ENCODE measurements at regions not wholly inside any gene's neighbourhood (a gene's known extent, or its start where the extent isn't known, plus 50 kb on each side); places are given as distances from the start of the nearest gene placed in this dataset.

DNA sequence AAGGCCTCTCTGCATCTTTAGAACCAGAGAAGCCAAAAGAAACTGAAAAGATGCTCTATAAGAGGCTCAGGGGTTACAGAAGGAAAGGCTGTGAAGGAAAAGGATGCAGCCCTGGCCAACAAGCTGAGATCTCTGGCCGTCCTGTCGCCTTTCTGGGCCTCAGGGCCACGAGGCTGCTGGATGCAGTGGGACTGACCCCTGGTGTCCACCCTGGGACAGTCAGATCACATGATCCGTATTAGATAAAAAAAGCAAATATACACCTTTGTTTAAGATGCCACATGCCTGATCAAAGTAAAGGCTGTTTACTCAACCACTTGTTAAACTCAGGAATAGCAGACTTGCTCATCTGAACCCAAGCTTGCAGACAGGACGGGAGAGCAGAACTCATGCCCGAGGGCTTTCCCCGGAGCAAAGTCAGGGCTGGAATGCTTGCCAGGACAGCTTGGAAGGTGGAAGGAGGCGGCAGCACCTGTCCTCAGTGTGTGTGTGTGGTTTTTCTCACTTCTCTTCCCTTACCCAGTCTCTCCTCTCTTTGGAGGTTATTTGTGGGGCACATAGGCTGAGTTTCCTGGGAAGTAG, 206.5 kb upstream of the TSHZ3 start:
- TF ChIP-seq TEAD4 (IDR thresholded peaks at IDR 0.05) = no peak
- TF ChIP-seq, protein P1, sequence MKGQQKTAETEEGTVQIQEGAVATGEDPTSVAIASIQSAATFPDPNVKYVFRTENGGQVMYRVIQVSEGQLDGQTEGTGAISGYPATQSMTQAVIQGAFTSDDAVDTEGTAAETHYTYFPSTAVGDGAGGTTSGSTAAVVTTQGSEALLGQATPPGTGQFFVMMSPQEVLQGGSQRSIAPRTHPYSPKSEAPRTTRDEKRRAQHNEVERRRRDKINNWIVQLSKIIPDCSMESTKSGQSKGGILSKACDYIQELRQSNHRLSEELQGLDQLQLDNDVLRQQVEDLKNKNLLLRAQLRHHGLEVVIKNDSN (IDR thresholded peaks at IDR 0.05) = no peak
- TF ChIP-seq YY1 (IDR thresholded peaks at IDR 0.05; ENCODE audit: low read depth) = no peak
- TF ChIP-seq, protein P2, sequence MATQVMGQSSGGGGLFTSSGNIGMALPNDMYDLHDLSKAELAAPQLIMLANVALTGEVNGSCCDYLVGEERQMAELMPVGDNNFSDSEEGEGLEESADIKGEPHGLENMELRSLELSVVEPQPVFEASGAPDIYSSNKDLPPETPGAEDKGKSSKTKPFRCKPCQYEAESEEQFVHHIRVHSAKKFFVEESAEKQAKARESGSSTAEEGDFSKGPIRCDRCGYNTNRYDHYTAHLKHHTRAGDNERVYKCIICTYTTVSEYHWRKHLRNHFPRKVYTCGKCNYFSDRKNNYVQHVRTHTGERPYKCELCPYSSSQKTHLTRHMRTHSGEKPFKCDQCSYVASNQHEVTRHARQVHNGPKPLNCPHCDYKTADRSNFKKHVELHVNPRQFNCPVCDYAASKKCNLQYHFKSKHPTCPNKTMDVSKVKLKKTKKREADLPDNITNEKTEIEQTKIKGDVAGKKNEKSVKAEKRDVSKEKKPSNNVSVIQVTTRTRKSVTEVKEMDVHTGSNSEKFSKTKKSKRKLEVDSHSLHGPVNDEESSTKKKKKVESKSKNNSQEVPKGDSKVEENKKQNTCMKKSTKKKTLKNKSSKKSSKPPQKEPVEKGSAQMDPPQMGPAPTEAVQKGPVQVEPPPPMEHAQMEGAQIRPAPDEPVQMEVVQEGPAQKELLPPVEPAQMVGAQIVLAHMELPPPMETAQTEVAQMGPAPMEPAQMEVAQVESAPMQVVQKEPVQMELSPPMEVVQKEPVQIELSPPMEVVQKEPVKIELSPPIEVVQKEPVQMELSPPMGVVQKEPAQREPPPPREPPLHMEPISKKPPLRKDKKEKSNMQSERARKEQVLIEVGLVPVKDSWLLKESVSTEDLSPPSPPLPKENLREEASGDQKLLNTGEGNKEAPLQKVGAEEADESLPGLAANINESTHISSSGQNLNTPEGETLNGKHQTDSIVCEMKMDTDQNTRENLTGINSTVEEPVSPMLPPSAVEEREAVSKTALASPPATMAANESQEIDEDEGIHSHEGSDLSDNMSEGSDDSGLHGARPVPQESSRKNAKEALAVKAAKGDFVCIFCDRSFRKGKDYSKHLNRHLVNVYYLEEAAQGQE (IDR thresholded peaks at IDR 0.05; ENCODE audit: low read depth) = no peak

Data from Ishikawa (cell line).